B cell (primary cell): ENCODE measurements at regions not wholly inside any gene's neighbourhood (a gene's known extent, or its start where the extent isn't known, plus 50 kb on each side); places are given as distances from the start of the nearest gene placed in this dataset.

ENCODE experiments used
- ATAC-seq: fragments of 200-7000 bp; cut with Tn5 transposase; one replicate; pipeline ENCODE4 v1.10.0; 2021; ENCODE audit warnings: low read depth, mild to moderate bottlenecking, moderate number of reproducible peaks, moderate library complexity
- CTCF ChIA-PET: fragments of 350-600 bp; sonication (Branson Sonifier 250); formaldehyde crosslinking; loops from one replicate; lab custom pipeline; 2021; ENCODE audit warnings: antibody characterized with exemption, inconsistent platforms; lab: Charles Lee
- POLR2A ChIA-PET: fragments of 350-600 bp; sonication (Branson Sonifier 250); formaldehyde crosslinking; loops from one replicate; lab custom pipeline; 2021; ENCODE audit warnings: antibody characterized with exemption; lab: Charles Lee
- DNase-seq: peaks from one replicate; pipeline ENCODE4 v3.0.0; 2013
- H2AFZ ChIP-seq: 2 replicates; pipeline ENCODE4 v1.6.1; 2012; ENCODE audit warnings: mild to moderate bottlenecking, low read depth, low read length; ENCODE audit not compliant: insufficient read depth, poor library complexity, severe bottlenecking
- H3K27ac ChIP-seq, 2 donors: 1 replicate in 1 of 2; 2 replicates in 1 of 2; pipeline ENCODE4 v1.5.1; 2012 to 2013; ENCODE audit warnings: low read length in 2 of 2, mild to moderate bottlenecking in 2 of 2, moderate library complexity in 1 of 2
- H3K27me3 ChIP-seq, 4 experiments: fragments of 200-600 bp in 1 of 4; sonication (generic) in 1 of 4; replicated peaks in 1 of 4; 1 replicate in 2 of 4; 2 replicates in 2 of 4; pipeline versions ENCODE4 v1.6.1 to v1.7.0; 2013 to 2016; ENCODE audit warnings: low read length in 3 of 4, mild to moderate bottlenecking in 2 of 4, mixed read lengths in 1 of 4, moderate library complexity in 1 of 4; ENCODE audit not compliant: insufficient read depth in 4 of 4, control insufficient read depth in 3 of 4; ENCODE audit errors: control extremely low read depth in 1 of 4
- H3K36me3 ChIP-seq, 2 experiments: replicated peaks in 1 of 2; 1 replicate in 1 of 2; 2 replicates in 1 of 2; pipeline versions ENCODE4 v1.6.1 to v1.7.1; 2013; ENCODE audit warnings: low read length in 1 of 2; ENCODE audit not compliant: insufficient read depth in 2 of 2, control insufficient read depth in 1 of 2; ENCODE audit errors: control extremely low read depth in 1 of 2, extremely low read depth in 1 of 2
- H3K4me1 ChIP-seq, 2 donors: fragments of 200-600 bp in 1 of 2; sonication (generic) in 1 of 2; 1 replicate in 1 of 2; 2 replicates in 1 of 2; pipeline versions ENCODE4 v1.5.1 to v1.6.1; 2013 to 2017; ENCODE audit warnings: low read length in 2 of 2; ENCODE audit not compliant: control insufficient read depth in 2 of 2, insufficient read depth in 2 of 2
- H3K4me2 ChIP-seq: replicated peaks from 2 replicates; pipeline ENCODE3; 2012; ENCODE audit warnings: mild to moderate bottlenecking, low read depth, low read length; ENCODE audit not compliant: poor library complexity, severe bottlenecking
- H3K4me3 ChIP-seq, 5 experiments: fragments of 200-600 bp in 1 of 5; sonication (generic) in 1 of 5; 1 replicate in 3 of 5; 2 replicates in 2 of 5; pipeline versions ENCODE4 v1.5.1 to v1.7.0; 2011 to 2016; ENCODE audit warnings: low read length in 4 of 5, mild to moderate bottlenecking in 4 of 5, low read depth in 2 of 5, control low read depth in 1 of 5, moderate library complexity in 1 of 5; ENCODE audit not compliant: insufficient read depth in 1 of 5; ENCODE audit errors: control extremely low read depth in 1 of 5, extremely low read depth in 1 of 5
- H3K79me2 ChIP-seq: fragments of 200-600 bp; sonication (generic); one replicate; pipeline ENCODE4 v1.6.0; 2016; ENCODE audit warnings: low read length; ENCODE audit not compliant: control insufficient read depth, insufficient read depth
- H3K9ac ChIP-seq: fragments of 200-600 bp; sonication (generic); 2 replicates; pipeline ENCODE4 v1.6.1; 2017; ENCODE audit warnings: mild to moderate bottlenecking, low read length, moderate library complexity
- H3K9me3 ChIP-seq, 3 donors: one replicate each; pipeline versions ENCODE4 v1.6.1 to v1.7.1; 2013; ENCODE audit warnings: low read length in 2 of 3; ENCODE audit not compliant: control insufficient read depth in 2 of 3, insufficient read depth in 1 of 3; ENCODE audit errors: control extremely low read depth in 1 of 3
- H4K20me1 ChIP-seq: 2 replicates; pipeline ENCODE4 v1.6.0; 2012; ENCODE audit warnings: mild to moderate bottlenecking, low read length; ENCODE audit not compliant: insufficient read depth, control insufficient read depth, poor library complexity, severe bottlenecking
- H3K27ac Mint-ChIP-seq: one replicate; pipeline ENCODE4 v1.8.0; 2021; ENCODE audit warnings: mixed read lengths
- H3K27me3 Mint-ChIP-seq: one replicate; pipeline ENCODE4 v1.8.0; 2021; ENCODE audit warnings: mixed read lengths
- H3K4me1 Mint-ChIP-seq: one replicate; pipeline ENCODE4 v1.8.0; 2021; ENCODE audit warnings: mixed read lengths
- H3K4me3 Mint-ChIP-seq: one replicate; pipeline ENCODE4 v1.8.0; 2021; ENCODE audit warnings: mixed read lengths
- H3K9me3 Mint-ChIP-seq: one replicate; pipeline ENCODE4 v1.8.0; 2022; ENCODE audit warnings: mixed read lengths; ENCODE audit not compliant: insufficient read depth
- CTCF ChIP-seq: fragments of 200-600 bp; IDR thresholded peaks from one replicate; pipeline ENCODE4 v1.8.0; 2022; ENCODE audit warnings: antibody characterized with exemption, mild to moderate bottlenecking
- EZH2 ChIP-seq: IDR thresholded peaks from 2 replicates; pipeline ENCODE4 v1.6.1; 2012; ENCODE audit warnings: borderline replicate concordance, low read depth, mild to moderate bottlenecking, moderate library complexity, low read length; ENCODE audit not compliant: insufficient read depth, poor library complexity, severe bottlenecking
- WGBS: methylation state at CpG from one replicate; pipeline ENCODE4 v1.1.5; 2013; ENCODE audit warnings: missing lambda C conversion rate; ENCODE audit not compliant: insufficient coverage; 5-methylcytosine and 5-hydroxymethylcytosine counted together
- intact Hi-C: fragments of 100-400 bp; cut with micrococcal nuclease; formaldehyde crosslinking; loops from one replicate; pipeline ENCODE4 v1.10.0; 2022

GRCh38 chr12:80041692-80042091 lies 57.6 kb upstream of the OTOGL start:
- Mint-ChIP-seq H3K27me3 (peaks cover 15% of the 10 kb centered on the region), H3K9me3 (no peaks in the 10 kb centered on the region), H3K4me1 (no peaks in the 10 kb centered on the region), H3K27ac (no peak overlapping the region), H3K4me3 (no peak overlapping the region)
- H2AFZ ChIP-seq, result no peak overlapping the region
- no peaks in the 10 kb centered on the region for H3K27me3 ChIP-seq
- no peak overlapping the region for H3K4me2 ChIP-seq
- ChIA-PET POLR2A (no interaction called here), CTCF (no interaction called here)
- TF ChIP-seq EZH2 (no peak), CTCF (no peak)
- intact Hi-C loops, result no loop called here
- no peaks in the 10 kb centered on the region for H3K36me3 ChIP-seq
- no peaks in the 10 kb centered on the region for H4K20me1 ChIP-seq
- no peak overlapping the region for H3K4me3 ChIP-seq
- DNase-seq (no peak), ATAC-seq (no peak)
- H3K27ac ChIP-seq, result no peak overlapping the region
- no peak overlapping the region for H3K9ac ChIP-seq
- H3K9me3 ChIP-seq, result no peaks in the 10 kb centered on the region
- WGBS, result no CpG with 5 or more reads among the region's 4 CpGs
- H3K79me2 ChIP-seq, result no peaks in the 10 kb centered on the region
- H3K4me1 ChIP-seq, result no peaks in the 10 kb centered on the region

- ChIA-PET CTCF (no interaction called here), POLR2A (no interaction called here)
- H3K27ac Mint-ChIP-seq, result no peak overlapping the region
- Histone ChIP-seq H3K27ac (no peak overlapping the region), H3K79me2 (no peaks in the 10 kb centered on the region), H3K4me3 (no peak overlapping the region), H4K20me1 (no peaks in the 10 kb centered on the region), H3K9ac (no peak overlapping the region), H2AFZ (no peak overlapping the region), H3K36me3 (no peaks in the 10 kb centered on the region), H3K4me1 (no peaks in the 10 kb centered on the region), H3K4me2 (no peak overlapping the region), H3K9me3 (no peaks in the 10 kb centered on the region), H3K27me3 (no peaks in the 10 kb centered on the region)
- TF ChIP-seq EZH2, result no peak
- peaks cover 15% of the 10 kb centered on the region for H3K27me3 Mint-ChIP-seq
- ATAC-seq (no peak), DNase-seq (no peak)
- intact Hi-C loops, result no loop called here
- WGBS, result 93% methylated on average over 2 of the region's 2 CpGs
- H3K4me1 Mint-ChIP-seq, result no peaks in the 10 kb centered on the region
- no peak overlapping the region for H3K4me3 Mint-ChIP-seq
- no peaks in the 10 kb centered on the region for H3K9me3 Mint-ChIP-seq
These were observed 58.3 kb upstream of the OTOGL start for GRCh38 chr12:80041071-80041470.
